Endothelial cell of umbilical vein (primary cell): ENCODE measurements at regions not wholly inside any gene's neighbourhood (a gene's known extent, or its start where the extent isn't known, plus 50 kb on each side); places are given as distances from the start of the nearest gene placed in this dataset.
"Not testable (repeated sequence)": the region's sequence is repeated elsewhere in the genome, so short reads cannot be mapped to it uniquely, and the experiment has no call there.

ENCODE experiments used
- BruUV-seq: library from RNA; stranded (reverse); fragments of 400-500 nt; replicated peaks from 2 replicates; lab custom pipeline; 2021; lab: Mats Ljungman, UMichigan
- CTCF ChIA-PET: fragments of 300-600, 350-600 bp; sonication (Branson Sonifier 250); formaldehyde crosslinking; loops from one replicate; lab custom pipeline; 2021; ENCODE audit warnings: antibody characterized with exemption, inconsistent platforms; lab: Charles Lee
- POLR2A ChIA-PET: fragments of 300-600, 350-600 bp; sonication (Branson Sonifier 250); formaldehyde crosslinking; loops from one replicate; lab custom pipeline; 2021; ENCODE audit warnings: antibody characterized with exemption, inconsistent platforms; lab: Charles Lee
- DNase-seq: peaks from one replicate; pipeline ENCODE4 v3.0.0-alpha.2; 2011; ENCODE audit warnings: low read depth, low spot score
- FAIRE-seq: peaks from 2 replicates; lab custom pipeline; 2011; peaks lifted over from hg19 to GRCh38; lab: Jason Lieb, UNC
- H2AFZ ChIP-seq: 2 replicates; pipeline ENCODE4 v1.6.0; 2012; ENCODE audit warnings: low read depth, low read length, control low read depth, inconsistent platforms
- H3K27ac ChIP-seq: 2 replicates; pipeline ENCODE4 v1.5.1; 2011; ENCODE audit warnings: low read depth, mild to moderate bottlenecking, control low read depth, low read length, moderate library complexity; ENCODE audit not compliant: insufficient read depth
- H3K27me3 ChIP-seq, 2 experiments: 2 replicates each; pipeline versions ENCODE4 v1.6.0 to v1.6.1; 2011; ENCODE audit warnings: low read length in 2 of 2, mixed read lengths in 1 of 2; ENCODE audit not compliant: control insufficient read depth in 2 of 2, insufficient read depth in 2 of 2
- H3K36me3 ChIP-seq, 2 experiments: 2 replicates in 1 of 2; 3 replicates in 1 of 2; pipeline ENCODE4 v1.5.1; 2011; ENCODE audit warnings: low read length in 2 of 2, mild to moderate bottlenecking in 1 of 2, moderate library complexity in 1 of 2; ENCODE audit not compliant: control insufficient read depth in 2 of 2, insufficient read depth in 2 of 2; ENCODE audit errors: extremely low read depth in 1 of 2
- H3K4me1 ChIP-seq: 3 replicates; pipeline ENCODE4 v1.5.1; 2011; ENCODE audit warnings: mild to moderate bottlenecking, low read length; ENCODE audit not compliant: control insufficient read depth, insufficient read depth; ENCODE audit errors: extremely low read depth
- H3K4me2 ChIP-seq: 2 replicates; pipeline ENCODE4 v1.6.1; 2011; ENCODE audit warnings: low read length, control low read depth, mixed read lengths; ENCODE audit not compliant: insufficient read depth
- H3K4me3 ChIP-seq, 3 experiments: fragments of 200-600 bp in 1 of 3; sonication (generic), shearing (Covaris generic) in 1 of 3; replicated peaks in 1 of 3; 2 replicates each; pipeline ENCODE4 v1.5.1; 2011 to 2016; ENCODE audit warnings: control low read depth in 3 of 3, low read length in 3 of 3, mild to moderate bottlenecking in 2 of 3, inconsistent platforms in 1 of 3, low read depth in 1 of 3, moderate library complexity in 1 of 3; ENCODE audit not compliant: insufficient read depth in 1 of 3
- H3K79me2 ChIP-seq: 2 replicates; pipeline ENCODE4 v1.6.0; 2012; ENCODE audit warnings: low read length, inconsistent platforms; ENCODE audit not compliant: control insufficient read depth, insufficient read depth
- H3K9ac ChIP-seq: replicated peaks from 2 replicates; pipeline ENCODE3; 2011; ENCODE audit warnings: low read length, control low read depth; ENCODE audit not compliant: insufficient read depth; ENCODE audit errors: extremely low read depth
- H3K9me1 ChIP-seq: replicated peaks from 3 replicates; pipeline ENCODE4 v1.6.0; 2011; ENCODE audit warnings: mild to moderate bottlenecking, low read length; ENCODE audit not compliant: control insufficient read depth, insufficient read depth; ENCODE audit errors: extremely low read depth
- H3K9me3 ChIP-seq: replicated peaks from 2 replicates; pipeline ENCODE4 v1.5.1; 2012; ENCODE audit warnings: low read length, inconsistent platforms; ENCODE audit not compliant: control insufficient read depth, insufficient read depth
- H4K20me1 ChIP-seq: replicated peaks from 2 replicates; pipeline ENCODE3; 2011; ENCODE audit warnings: mild to moderate bottlenecking, low read length; ENCODE audit not compliant: control insufficient read depth, insufficient read depth; ENCODE audit errors: extremely low read depth
- GATA2 ChIP-seq: IDR thresholded peaks from 2 replicates; pipeline ENCODE4 v1.7.0; 2011; ENCODE audit warnings: low read depth, mild to moderate bottlenecking, moderate library complexity, mixed read lengths, low read length; ENCODE audit not compliant: insufficient read length, insufficient read depth
- JUN ChIP-seq: IDR thresholded peaks from 2 replicates; pipeline ENCODE4 v1.6.1; 2011; ENCODE audit warnings: borderline replicate concordance, low read depth; ENCODE audit not compliant: insufficient read length, insufficient read depth
- POLR2AphosphoS5 ChIP-seq: IDR thresholded peaks from 2 replicates; pipeline ENCODE4 v1.6.1; 2012; ENCODE audit warnings: low read depth, mild to moderate bottlenecking, control low read depth, low read length, moderate library complexity; ENCODE audit not compliant: insufficient read depth
- dilution Hi-C: fragments of 300-500 bp; cut with MboI; formaldehyde crosslinking; loops from one replicate; pipeline ENCODE4 v1.15.0; 2019; ENCODE audit warnings: low sequenced_read_pairs; ENCODE audit not compliant: extremely low pct_ligation_motif_present
- intact Hi-C: fragments of 100-400 bp; cut with micrococcal nuclease; formaldehyde crosslinking; loops from one replicate; pipeline ENCODE4 v1.10.0; 2022
- TF ChIP-seq, protein P1 (sequence below), 2 donors: IDR thresholded peaks; 1 replicate in 1 of 2; 2 replicates in 1 of 2; pipeline ENCODE4 v1.5.1; 2011; ENCODE audit warnings: low read length in 2 of 2, mild to moderate bottlenecking in 2 of 2, moderate library complexity in 2 of 2, control low read depth in 1 of 2, inconsistent platforms in 1 of 2, low read depth in 1 of 2; ENCODE audit not compliant: insufficient read depth in 1 of 2; ENCODE audit errors: extremely low read depth in 1 of 2

DNA sequence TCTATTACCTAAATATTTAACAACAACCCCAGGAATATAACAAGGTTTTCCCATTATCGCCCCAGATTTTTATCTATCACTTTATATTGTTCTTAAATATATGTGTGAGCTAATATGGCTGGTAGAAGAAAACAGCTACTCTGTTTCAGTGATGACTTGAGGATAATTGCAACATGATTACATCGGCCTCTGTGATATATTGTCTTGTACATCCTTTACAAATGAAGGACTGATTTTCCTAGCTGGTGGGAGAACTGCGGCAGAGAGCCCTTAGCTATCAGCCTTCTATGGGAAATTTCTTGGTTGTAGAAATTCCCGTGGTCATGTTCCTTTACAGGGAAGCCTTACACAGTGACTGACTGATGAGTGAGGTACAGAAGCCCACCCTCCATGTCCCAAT, 110.9 kb upstream of the ZNF717 start:
- Histone ChIP-seq H3K4me2 (no peak overlapping the region), H3K79me2 (no peaks in the 10 kb centered on the region), H2AFZ (no peak overlapping the region), H3K9ac (no peak overlapping the region), H3K9me1 (no peaks in the 10 kb centered on the region), H3K9me3 (peaks cover 3% of the 10 kb centered on the region), H4K20me1 (no peaks in the 10 kb centered on the region), H3K4me1 (no peaks in the 10 kb centered on the region), H3K27me3 (no peaks in the 10 kb centered on the region), H3K36me3 (no peaks in the 10 kb centered on the region), H3K27ac (no peak overlapping the region), H3K4me3 (no peak overlapping the region)
- dilution Hi-C loops (no loop called here), intact Hi-C loops (no loop called here)
- BruUV-seq: no TSS peak
- CTCF ChIA-PET: no interaction called here
- FAIRE-seq (no peak), DNase-seq (no peak)
- POLR2A ChIA-PET: no interaction called here
- TF ChIP-seq GATA2 (no peak), JUN (no peak), POLR2AphosphoS5 (no peak)
- TF ChIP-seq, protein P1, sequence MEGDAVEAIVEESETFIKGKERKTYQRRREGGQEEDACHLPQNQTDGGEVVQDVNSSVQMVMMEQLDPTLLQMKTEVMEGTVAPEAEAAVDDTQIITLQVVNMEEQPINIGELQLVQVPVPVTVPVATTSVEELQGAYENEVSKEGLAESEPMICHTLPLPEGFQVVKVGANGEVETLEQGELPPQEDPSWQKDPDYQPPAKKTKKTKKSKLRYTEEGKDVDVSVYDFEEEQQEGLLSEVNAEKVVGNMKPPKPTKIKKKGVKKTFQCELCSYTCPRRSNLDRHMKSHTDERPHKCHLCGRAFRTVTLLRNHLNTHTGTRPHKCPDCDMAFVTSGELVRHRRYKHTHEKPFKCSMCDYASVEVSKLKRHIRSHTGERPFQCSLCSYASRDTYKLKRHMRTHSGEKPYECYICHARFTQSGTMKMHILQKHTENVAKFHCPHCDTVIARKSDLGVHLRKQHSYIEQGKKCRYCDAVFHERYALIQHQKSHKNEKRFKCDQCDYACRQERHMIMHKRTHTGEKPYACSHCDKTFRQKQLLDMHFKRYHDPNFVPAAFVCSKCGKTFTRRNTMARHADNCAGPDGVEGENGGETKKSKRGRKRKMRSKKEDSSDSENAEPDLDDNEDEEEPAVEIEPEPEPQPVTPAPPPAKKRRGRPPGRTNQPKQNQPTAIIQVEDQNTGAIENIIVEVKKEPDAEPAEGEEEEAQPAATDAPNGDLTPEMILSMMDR (IDR thresholded peaks at IDR 0.05; ENCODE audit: extremely low read depth in 1 of 2, insufficient read depth in 1 of 2, low read depth in 1 of 2, low read length in 2 of 2): no peak

DNA sequence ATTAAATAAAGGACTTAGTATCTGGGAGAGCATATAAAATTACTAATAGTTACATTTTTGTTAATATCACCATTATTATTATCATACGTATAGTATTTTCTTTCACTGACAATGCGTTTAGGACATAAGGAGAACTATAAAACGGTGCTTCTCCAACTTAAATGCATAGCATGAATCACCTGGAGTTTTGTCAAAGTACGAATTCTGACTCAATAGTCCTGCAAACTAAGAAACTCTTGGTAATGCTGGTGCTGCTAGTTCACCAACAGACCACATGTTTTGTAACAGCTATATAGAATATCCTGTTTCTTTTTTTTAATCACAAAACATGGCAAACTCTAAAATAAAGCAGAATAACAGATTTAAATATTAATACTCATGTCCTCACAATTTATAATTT, 116.1 kb upstream of the ZNF717 start:
- dilution Hi-C loops, H3K27me3 ChIP-seq, H2AFZ ChIP-seq, H3K79me2 ChIP-seq, H3K9me1 ChIP-seq, POLR2A ChIA-PET, H3K9me3 ChIP-seq, intact Hi-C loops, H3K4me2 ChIP-seq, H3K27ac ChIP-seq, H3K4me3 ChIP-seq, H4K20me1 ChIP-seq, H3K9ac ChIP-seq, FAIRE-seq, BruUV-seq, CTCF ChIA-PET, DNase-seq, H3K4me1 ChIP-seq, H3K36me3 ChIP-seq: not testable (repeated sequence)
